ENCODE measurements at regions not wholly inside any gene's neighbourhood (a gene's known extent, or its start where the extent isn't known, plus 50 kb on each side); places are given as distances from the start of the nearest gene placed in this dataset.

GRCh38 chr11:70496591-70497535, 98.5 kb downstream of the CTTN start:
- 76% methylated on average over 16 of the region's 16 CpGs for WGBS
- Histone ChIP-seq H3K4me1 (ENCODE audit: insufficient read depth) (no peaks in the 10 kb centered on the region), H3K27ac (ENCODE audit: low read depth) (no peak overlapping the region), H3K4me3 (ENCODE audit: low read depth, low read length) (no peak overlapping the region), H3K36me3 (ENCODE audit: insufficient read depth) (no peaks in the 10 kb centered on the region)
- DNase-seq (ENCODE audit: extremely low spot score): no peak

GRCh38 chr11:70497536-70498075, 99.3 kb downstream of the CTTN start:
- H3K4me1 ChIP-seq (ENCODE audit: insufficient read depth): no peaks in the 10 kb centered on the region
- H3K27ac ChIP-seq (ENCODE audit: low read depth): no peak overlapping the region
- WGBS: 65% methylated on average over 8 of the region's 8 CpGs
- no peak overlapping the region for H3K4me3 ChIP-seq (ENCODE audit: low read depth, low read length)
- no peak for DNase-seq (ENCODE audit: extremely low spot score)
- H3K36me3 ChIP-seq (ENCODE audit: insufficient read depth): no peaks in the 10 kb centered on the region

GRCh38 chr11:70498171-70498571, 99.8 kb downstream of the CTTN start:
- WGBS: 51% methylated on average over 7 of the region's 7 CpGs
- no peaks in the 10 kb centered on the region for H3K36me3 ChIP-seq (ENCODE audit: insufficient read depth)
- no peak overlapping the region for H3K27ac ChIP-seq (ENCODE audit: low read depth)
- H3K4me3 ChIP-seq (ENCODE audit: low read depth, low read length): no peak overlapping the region
- no peaks in the 10 kb centered on the region for H3K4me1 ChIP-seq (ENCODE audit: insufficient read depth)
- DNase-seq (ENCODE audit: extremely low spot score): no peak

- DNase-seq (ENCODE audit: extremely low spot score): no peak
- Histone ChIP-seq H3K4me1 (ENCODE audit: insufficient read depth) (no peaks in the 10 kb centered on the region), H3K4me3 (ENCODE audit: low read depth, low read length) (no peak overlapping the region), H3K36me3 (ENCODE audit: insufficient read depth) (no peaks in the 10 kb centered on the region), H3K27ac (ENCODE audit: low read depth) (no peak overlapping the region)
- WGBS: 97% methylated on average over 26 of the region's 26 CpGs
Observed at GRCh38 chr11:70498976-70499801, 100.9 kb downstream of the CTTN start.

GRCh38 chr11:70500076-70500847, 101.9 kb downstream of the CTTN start:
- Histone ChIP-seq H3K4me1 (ENCODE audit: insufficient read depth) (no peaks in the 10 kb centered on the region), H3K27ac (ENCODE audit: low read depth) (no peak overlapping the region), H3K36me3 (ENCODE audit: insufficient read depth) (no peaks in the 10 kb centered on the region), H3K4me3 (ENCODE audit: low read depth, low read length) (no peak overlapping the region)
- 93% methylated on average over 25 of the region's 25 CpGs for WGBS
- DNase-seq (ENCODE audit: extremely low spot score): no peak

- 69% methylated on average over 26 of the region's 26 CpGs for WGBS
- DNase-seq (ENCODE audit: extremely low spot score): no peak
- Histone ChIP-seq H3K36me3 (ENCODE audit: insufficient read depth) (no peaks in the 10 kb centered on the region), H3K4me1 (ENCODE audit: insufficient read depth) (no peaks in the 10 kb centered on the region), H3K27ac (ENCODE audit: low read depth) (no peak overlapping the region), H3K4me3 (ENCODE audit: low read depth, low read length) (no peak overlapping the region)
Observed at GRCh38 chr11:70501051-70501901, 102.9 kb downstream of the CTTN start.

GRCh38 chr11:70501933-70502540, 103.7 kb downstream of the CTTN start:
- Histone ChIP-seq H3K27ac (ENCODE audit: low read depth) (no peak overlapping the region), H3K4me1 (ENCODE audit: insufficient read depth) (no peaks in the 10 kb centered on the region), H3K4me3 (ENCODE audit: low read depth, low read length) (no peak overlapping the region), H3K36me3 (ENCODE audit: insufficient read depth) (no peaks in the 10 kb centered on the region)
- no peak for DNase-seq (ENCODE audit: extremely low spot score)
- WGBS: 88% methylated on average over 18 of the region's 18 CpGs

GRCh38 chr11:70502677-70503467, 104.5 kb downstream of the CTTN start:
- DNase-seq (ENCODE audit: extremely low spot score): no peak
- H3K4me1 ChIP-seq (ENCODE audit: insufficient read depth): no peaks in the 10 kb centered on the region
- H3K27ac ChIP-seq (ENCODE audit: low read depth): no peak overlapping the region
- WGBS: 87% methylated on average over 15 of the region's 15 CpGs
- H3K4me3 ChIP-seq (ENCODE audit: low read depth, low read length): no peak overlapping the region
- no peaks in the 10 kb centered on the region for H3K36me3 ChIP-seq (ENCODE audit: insufficient read depth)

- H3K27ac ChIP-seq (ENCODE audit: low read depth): no peak overlapping the region
- DNase-seq (ENCODE audit: extremely low spot score): no peak
- WGBS: 81% methylated on average over 14 of the region's 14 CpGs
- H3K4me1 ChIP-seq (ENCODE audit: insufficient read depth): no peaks in the 10 kb centered on the region
- H3K4me3 ChIP-seq (ENCODE audit: low read depth, low read length): no peak overlapping the region
- no peaks in the 10 kb centered on the region for H3K36me3 ChIP-seq (ENCODE audit: insufficient read depth)
Observed at GRCh38 chr11:70503468-70504221, 105.3 kb downstream of the CTTN start.

GRCh38 chr11:70504246-70505020, 106.1 kb downstream of the CTTN start:
- DNase-seq (ENCODE audit: extremely low spot score): no peak

More at GRCh38 chr11:70504246-70505020, 106.1 kb downstream of the CTTN start:
- WGBS: 92% methylated on average over 19 of the region's 19 CpGs
- no peaks in the 10 kb centered on the region for H3K36me3 ChIP-seq (ENCODE audit: insufficient read depth)
- no peak overlapping the region for H3K4me3 ChIP-seq (ENCODE audit: low read depth, low read length)
- H3K27ac ChIP-seq (ENCODE audit: low read depth): no peak overlapping the region
- H3K4me1 ChIP-seq (ENCODE audit: insufficient read depth): no peaks in the 10 kb centered on the region
